ENCODE measurements at regions not wholly inside any gene's neighbourhood (a gene's known extent, or its start where the extent isn't known, plus 50 kb on each side); places are given as distances from the start of the nearest gene placed in this dataset.

GRCh38 chr4:14833053-14833452, 169.2 kb upstream of the CPEB2 start:
- FAIRE-seq (no peak), DNase-seq (no peak)
- intact Hi-C loops (cut with DNase I): no loop called here

DNA sequence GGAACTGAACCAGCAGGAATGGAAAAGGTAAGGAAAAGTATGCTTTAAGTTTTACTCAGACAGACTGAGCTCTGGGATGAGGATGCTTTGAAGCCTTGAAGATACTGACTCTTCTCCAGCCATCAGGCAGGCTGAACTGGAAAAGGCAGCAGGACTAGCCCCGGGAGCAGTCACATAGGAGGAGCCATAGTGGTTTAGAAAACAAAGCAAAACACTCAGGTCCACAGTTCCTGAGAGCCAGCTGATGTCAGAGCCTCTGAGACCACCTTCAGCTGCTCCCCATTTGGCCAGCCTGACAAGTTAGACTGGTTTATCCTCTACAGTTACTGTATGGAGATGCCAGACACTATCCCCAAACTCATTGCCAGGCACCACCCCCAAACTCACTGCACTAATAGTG, 167.9 kb upstream of the CPEB2 start:
- DNase-seq (no peak), FAIRE-seq (no peak)
- intact Hi-C loops (cut with DNase I): no loop called here
- TF ChIP-seq, protein P1, sequence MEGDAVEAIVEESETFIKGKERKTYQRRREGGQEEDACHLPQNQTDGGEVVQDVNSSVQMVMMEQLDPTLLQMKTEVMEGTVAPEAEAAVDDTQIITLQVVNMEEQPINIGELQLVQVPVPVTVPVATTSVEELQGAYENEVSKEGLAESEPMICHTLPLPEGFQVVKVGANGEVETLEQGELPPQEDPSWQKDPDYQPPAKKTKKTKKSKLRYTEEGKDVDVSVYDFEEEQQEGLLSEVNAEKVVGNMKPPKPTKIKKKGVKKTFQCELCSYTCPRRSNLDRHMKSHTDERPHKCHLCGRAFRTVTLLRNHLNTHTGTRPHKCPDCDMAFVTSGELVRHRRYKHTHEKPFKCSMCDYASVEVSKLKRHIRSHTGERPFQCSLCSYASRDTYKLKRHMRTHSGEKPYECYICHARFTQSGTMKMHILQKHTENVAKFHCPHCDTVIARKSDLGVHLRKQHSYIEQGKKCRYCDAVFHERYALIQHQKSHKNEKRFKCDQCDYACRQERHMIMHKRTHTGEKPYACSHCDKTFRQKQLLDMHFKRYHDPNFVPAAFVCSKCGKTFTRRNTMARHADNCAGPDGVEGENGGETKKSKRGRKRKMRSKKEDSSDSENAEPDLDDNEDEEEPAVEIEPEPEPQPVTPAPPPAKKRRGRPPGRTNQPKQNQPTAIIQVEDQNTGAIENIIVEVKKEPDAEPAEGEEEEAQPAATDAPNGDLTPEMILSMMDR (IDR thresholded peaks at IDR 0.05; ENCODE audit: borderline replicate concordance, extremely low read depth, insufficient read depth): no peak
- Histone ChIP-seq H3K27me3 (ENCODE audit: control insufficient read depth, insufficient read depth, low read length) (no peaks in the 10 kb centered on the region), H3K4me3 (ENCODE audit: low read length in 3 of 3) (no peak overlapping the region), H3K27ac (ENCODE audit: low read depth in 2 of 2, low read length in 2 of 2) (no peak overlapping the region), H3K36me3 (ENCODE audit: control insufficient read depth in 2 of 3, insufficient read depth in 3 of 3, low read length in 3 of 3) (no peaks in the 10 kb centered on the region), H3K9me3 (ENCODE audit: control insufficient read depth in 2 of 3, insufficient read depth in 1 of 3, low read length in 3 of 3) (peaks cover 0 to 5% (median 0%) of the 10 kb centered on the region in 3 donors), H3K4me1 (ENCODE audit: control insufficient read depth in 2 of 3, insufficient read depth in 2 of 3, low read depth in 1 of 3, low read length in 3 of 3) (no peaks in the 10 kb centered on the region), H3K9ac (ENCODE audit: low read length in 3 of 3) (no peak overlapping the region)

More at GRCh38 chr4:14833053-14833452, 169.2 kb upstream of the CPEB2 start:
- Histone ChIP-seq H3K4me3 (ENCODE audit: low read length in 3 of 3) (no peak overlapping the region), H3K9me3 (ENCODE audit: control insufficient read depth in 2 of 3, insufficient read depth in 1 of 3, low read length in 3 of 3) (no peaks in the 10 kb centered on the region), H3K36me3 (ENCODE audit: control insufficient read depth in 2 of 3, insufficient read depth in 3 of 3, low read length in 3 of 3) (no peaks in the 10 kb centered on the region), H3K4me1 (ENCODE audit: control insufficient read depth in 2 of 3, insufficient read depth in 2 of 3, low read depth in 1 of 3, low read length in 3 of 3) (no peaks in the 10 kb centered on the region), H3K27me3 (ENCODE audit: control insufficient read depth, insufficient read depth, low read length) (no peaks in the 10 kb centered on the region), H3K9ac (ENCODE audit: low read length in 3 of 3) (no peak overlapping the region), H3K27ac (ENCODE audit: low read depth in 2 of 2, low read length in 2 of 2) (no peak overlapping the region)
- TF ChIP-seq, protein P1 (IDR thresholded peaks at IDR 0.05; ENCODE audit: borderline replicate concordance, extremely low read depth, insufficient read depth): no peak

- TF ChIP-seq, protein P1 (IDR thresholded peaks at IDR 0.05; ENCODE audit: borderline replicate concordance, extremely low read depth, insufficient read depth): no peak
- DNase-seq (peak in 1 of 5 donors; percentile 35), FAIRE-seq (no peak)
- no peaks in the 10 kb centered on the region for H3K4me1 ChIP-seq (ENCODE audit: control insufficient read depth in 2 of 3, insufficient read depth in 2 of 3, low read depth in 1 of 3, low read length in 3 of 3)
- peaks cover 0 to 5% (median 0%) of the 10 kb centered on the region in 3 donors for H3K9me3 ChIP-seq (ENCODE audit: control insufficient read depth in 2 of 3, insufficient read depth in 1 of 3, low read length in 3 of 3)
- no peak overlapping the region for H3K4me3 ChIP-seq (ENCODE audit: low read length in 3 of 3)
- H3K36me3 ChIP-seq (ENCODE audit: control insufficient read depth in 2 of 3, insufficient read depth in 3 of 3, low read length in 3 of 3): no peaks in the 10 kb centered on the region
- H3K9ac ChIP-seq (ENCODE audit: low read length in 3 of 3): no peak overlapping the region
- H3K27ac ChIP-seq (ENCODE audit: low read depth in 2 of 2, low read length in 2 of 2): peak overlapping the region in 1 of 2 donors; percentile 6
- H3K27me3 ChIP-seq (ENCODE audit: control insufficient read depth, insufficient read depth, low read length): no peaks in the 10 kb centered on the region
- intact Hi-C loops (cut with DNase I): no loop called here
These were observed 167.0 kb upstream of the CPEB2 start for GRCh38 chr4:14835288-14835687.
